Astrocyte (in vitro differentiated cells and primary cell): ENCODE measurements at regions not wholly inside any gene's neighbourhood (a gene's known extent, or its start where the extent isn't known, plus 50 kb on each side); places are given as distances from the start of the nearest gene placed in this dataset.

Source experiments
- DNase-seq: peaks from one replicate; pipeline ENCODE4 v3.0.0-alpha.2; 2010; ENCODE audit warnings: low read depth
- FAIRE-seq: peaks from 2 replicates; lab custom pipeline; 2011; peaks lifted over from hg19 to GRCh38; lab: Jason Lieb, UNC
- H2AFZ ChIP-seq: 2 replicates; pipeline ENCODE4 v1.6.0; 2012; ENCODE audit warnings: low read depth, low read length, inconsistent platforms
- H3K27ac ChIP-seq: 2 replicates; pipeline ENCODE4 v1.5.1; 2011; ENCODE audit warnings: low read depth, low read length, inconsistent platforms
- H3K27me3 ChIP-seq: 2 replicates; pipeline ENCODE4 v1.6.0; 2011; ENCODE audit warnings: low read length, inconsistent platforms; ENCODE audit not compliant: insufficient read depth
- H3K36me3 ChIP-seq: 2 replicates; pipeline ENCODE4 v1.5.1; 2011; ENCODE audit warnings: low read length, inconsistent platforms; ENCODE audit not compliant: insufficient read depth
- H3K4me1 ChIP-seq: 2 replicates; pipeline ENCODE4 v1.5.1; 2011; ENCODE audit warnings: low read length, inconsistent platforms; ENCODE audit not compliant: insufficient read depth
- H3K4me2 ChIP-seq: 2 replicates; pipeline ENCODE4 v1.6.0; 2012; ENCODE audit warnings: low read length, inconsistent platforms
- H3K4me3 ChIP-seq: 2 replicates; pipeline ENCODE4 v1.5.1; 2011; ENCODE audit warnings: low read depth, mild to moderate bottlenecking, low read length, inconsistent platforms; ENCODE audit not compliant: insufficient read depth
- H3K79me2 ChIP-seq: 2 replicates; pipeline ENCODE4 v1.6.0; 2012; ENCODE audit warnings: mild to moderate bottlenecking, low read length, inconsistent platforms; ENCODE audit not compliant: insufficient read depth
- H3K9ac ChIP-seq: 2 replicates; pipeline ENCODE4 v1.6.0; 2012; ENCODE audit warnings: mild to moderate bottlenecking, low read length, inconsistent platforms
- H3K9me3 ChIP-seq: 2 replicates; pipeline ENCODE4 v1.5.1; 2012; ENCODE audit warnings: low read depth, mild to moderate bottlenecking, low read length, inconsistent platforms; ENCODE audit not compliant: insufficient read depth
- H4K20me1 ChIP-seq: 2 replicates; pipeline ENCODE4 v1.6.0; 2012; ENCODE audit warnings: low read length, inconsistent platforms; ENCODE audit not compliant: insufficient read depth
- H3K27ac Mint-ChIP-seq: one replicate; pipeline ENCODE4 v1.8.0; 2021; ENCODE audit warnings: mild to moderate bottlenecking, mixed read lengths; ENCODE audit not compliant: unreplicated experiment
- H3K27me3 Mint-ChIP-seq: one replicate; pipeline ENCODE4 v1.8.0; 2021; ENCODE audit warnings: low read depth, mixed read lengths; ENCODE audit not compliant: unreplicated experiment
- H3K36me3 Mint-ChIP-seq: one replicate; pipeline ENCODE4 v1.8.0; 2021; ENCODE audit warnings: low read depth, mixed read lengths; ENCODE audit not compliant: unreplicated experiment
- H3K4me1 Mint-ChIP-seq: one replicate; pipeline ENCODE4 v1.8.0; 2021; ENCODE audit warnings: low read depth, mixed read lengths; ENCODE audit not compliant: unreplicated experiment
- H3K4me3 Mint-ChIP-seq: one replicate; pipeline ENCODE4 v1.8.0; 2021; ENCODE audit warnings: mild to moderate bottlenecking, moderate library complexity, mixed read lengths; ENCODE audit not compliant: unreplicated experiment
- H3K9me3 Mint-ChIP-seq: one replicate; pipeline ENCODE4 v1.8.0; 2021; ENCODE audit warnings: mild to moderate bottlenecking, mixed read lengths; ENCODE audit not compliant: unreplicated experiment
- CTCF ChIP-seq: IDR thresholded peaks from 2 replicates; pipeline ENCODE4 v1.5.1; 2011; ENCODE audit warnings: low read depth, mild to moderate bottlenecking, inconsistent platforms, low read length, moderate library complexity; ENCODE audit not compliant: insufficient read depth
- EZH2 ChIP-seq: IDR thresholded peaks from 2 replicates; pipeline ENCODE4 v1.6.1; 2012; ENCODE audit warnings: mild to moderate bottlenecking, low read length, inconsistent platforms; ENCODE audit not compliant: insufficient read depth

- Histone ChIP-seq H3K27ac (no peak overlapping the region), H3K9ac (no peak overlapping the region), H3K9me3 (no peaks in the 10 kb centered on the region), H3K4me3 (no peak overlapping the region), H3K36me3 (no peaks in the 10 kb centered on the region), H2AFZ (no peak overlapping the region), H3K4me1 (no peaks in the 10 kb centered on the region), H3K4me2 (no peak overlapping the region), H4K20me1 (no peaks in the 10 kb centered on the region), H3K79me2 (no peaks in the 10 kb centered on the region), H3K27me3 (no peaks in the 10 kb centered on the region)
- Mint-ChIP-seq H3K27ac (no peak overlapping the region), H3K4me1 (no peaks in the 10 kb centered on the region), H3K4me3 (no peak overlapping the region), H3K27me3 (peaks cover 12% of the 10 kb centered on the region), H3K36me3 (no peaks in the 10 kb centered on the region), H3K9me3 (no peaks in the 10 kb centered on the region)
- FAIRE-seq (no peak), DNase-seq (no peak)
- TF ChIP-seq CTCF, result no peak
- no peak for TF ChIP-seq EZH2
These were observed 186.2 kb downstream of the ACER2 start for GRCh38 chr9:19595003-19595402.

GRCh38 chr9:19587678-19588077 is 178.9 kb downstream of the ACER2 start:
- no peak overlapping the region for H3K9ac ChIP-seq
- H3K9me3 ChIP-seq, result no peaks in the 10 kb centered on the region
- H3K4me1 ChIP-seq, result no peaks in the 10 kb centered on the region
- no peaks in the 10 kb centered on the region for H3K36me3 ChIP-seq
- no peak overlapping the region for H3K4me3 Mint-ChIP-seq
- H4K20me1 ChIP-seq, result no peaks in the 10 kb centered on the region
- no peaks in the 10 kb centered on the region for H3K36me3 Mint-ChIP-seq
- no peak overlapping the region for H3K4me2 ChIP-seq
- no peaks in the 10 kb centered on the region for H3K27me3 ChIP-seq
- H3K27ac Mint-ChIP-seq, result no peak overlapping the region
- H3K9me3 Mint-ChIP-seq, result peaks cover 1% of the 10 kb centered on the region
- DNase-seq (no peak), FAIRE-seq (no peak)
- H3K79me2 ChIP-seq, result no peaks in the 10 kb centered on the region
- H3K27ac ChIP-seq, result no peak overlapping the region
- no peak overlapping the region for H2AFZ ChIP-seq
- H3K27me3 Mint-ChIP-seq, result peaks cover 8% of the 10 kb centered on the region
- TF ChIP-seq CTCF (no peak), EZH2 (no peak)
- no peak overlapping the region for H3K4me3 ChIP-seq
- H3K4me1 Mint-ChIP-seq, result no peaks in the 10 kb centered on the region

- DNase-seq, result no peak
- Histone ChIP-seq H2AFZ (no peak overlapping the region), H3K27ac (no peak overlapping the region), H3K79me2 (no peaks in the 10 kb centered on the region), H3K36me3 (no peaks in the 10 kb centered on the region), H4K20me1 (no peaks in the 10 kb centered on the region), H3K9ac (no peak overlapping the region), H3K4me2 (no peak overlapping the region), H3K4me1 (no peaks in the 10 kb centered on the region), H3K9me3 (no peaks in the 10 kb centered on the region), H3K27me3 (no peaks in the 10 kb centered on the region), H3K4me3 (no peak overlapping the region)
- peaks cover 2% of the 10 kb centered on the region for H3K4me1 Mint-ChIP-seq
- no peak overlapping the region for H3K27ac Mint-ChIP-seq
- peaks cover 1% of the 10 kb centered on the region for H3K9me3 Mint-ChIP-seq
- no peaks in the 10 kb centered on the region for H3K36me3 Mint-ChIP-seq
- H3K4me3 Mint-ChIP-seq, result no peak overlapping the region
- peaks cover 13% of the 10 kb centered on the region for H3K27me3 Mint-ChIP-seq
- TF ChIP-seq EZH2, result no peak
- TF ChIP-seq CTCF, result no peak
- FAIRE-seq, result no peak
These were observed 175.1 kb downstream of the ACER2 start for GRCh38 chr9:19583890-19584289.
